Smooth muscle cell (in vitro differentiated cells): ENCODE measurements at regions not wholly inside any gene's neighbourhood (a gene's known extent, or its start where the extent isn't known, plus 50 kb on each side); places are given as distances from the start of the nearest gene placed in this dataset.

Experiments used
- DNase-seq: peaks from one replicate; lab custom pipeline; 2025; ENCODE audit not compliant: unreplicated experiment; lab: John Stamatoyannopoulos, UW
- H2AFZ ChIP-seq: fragments of 200-600 bp; sonication (generic); 2 replicates; pipeline ENCODE4 v1.6.0; 2016; ENCODE audit warnings: antibody characterized with exemption, low read depth, mild to moderate bottlenecking
- H3F3A ChIP-seq: fragments of 200-600 bp; sonication (generic); 2 replicates; pipeline ENCODE4 v1.6.0; 2017; ENCODE audit warnings: antibody characterized with exemption, low read depth
- H3K27ac ChIP-seq: fragments of 200-600 bp; sonication (generic); 2 replicates; pipeline ENCODE4 v1.5.1; 2016; ENCODE audit warnings: low read depth, mild to moderate bottlenecking
- H3K27me3 ChIP-seq: fragments of 200-600 bp; sonication (generic); 2 replicates; pipeline ENCODE4 v1.6.1; 2016; ENCODE audit warnings: low read depth, mild to moderate bottlenecking
- H3K36me3 ChIP-seq: fragments of 200-600 bp; sonication (generic); 2 replicates; pipeline ENCODE4 v1.5.1; 2016; ENCODE audit warnings: low read depth
- H3K4me1 ChIP-seq: fragments of 200-600 bp; sonication (generic); 2 replicates; pipeline ENCODE4 v1.5.1; 2016; ENCODE audit warnings: low read depth
- H3K4me2 ChIP-seq: fragments of 200-600 bp; sonication (generic); 2 replicates; pipeline ENCODE4 v1.6.0; 2016; ENCODE audit warnings: mild to moderate bottlenecking
- H3K4me3 ChIP-seq: fragments of 200-600 bp; sonication (generic); 2 replicates; pipeline ENCODE4 v1.5.1; 2016; ENCODE audit warnings: mild to moderate bottlenecking
- H3K79me2 ChIP-seq: fragments of 200-600 bp; sonication (generic); 2 replicates; pipeline ENCODE4 v1.6.0; 2016; ENCODE audit warnings: low read depth, mild to moderate bottlenecking
- H3K9ac ChIP-seq: fragments of 200-600 bp; sonication (generic); 2 replicates; pipeline ENCODE4 v1.6.0; 2016; ENCODE audit warnings: low read depth
- H3K9me3 ChIP-seq: fragments of 200-600 bp; sonication (generic); replicated peaks from 2 replicates; pipeline ENCODE4 v1.5.1; 2016; ENCODE audit warnings: low read depth
- H4K20me1 ChIP-seq: fragments of 200-600 bp; sonication (generic); 2 replicates; pipeline ENCODE4 v1.6.0; 2016; ENCODE audit warnings: low read depth
- CTCF ChIP-seq: fragments of 200-600 bp; sonication (generic); IDR thresholded peaks from 2 replicates; pipeline ENCODE4 v1.5.1; 2017; ENCODE audit warnings: borderline replicate concordance, mild to moderate bottlenecking, antibody characterized with exemption; ENCODE audit not compliant: insufficient read depth, poor library complexity, severe bottlenecking
- WGBS: methylation state at CpG from one replicate; pipeline ENCODE4 v1.1.7; 2016; ENCODE audit warnings: low lambda C conversion rate; 5-methylcytosine and 5-hydroxymethylcytosine counted together

- no peak overlapping the region for H2AFZ ChIP-seq
- no peaks in the 10 kb centered on the region for H3K4me1 ChIP-seq
- H3K9me3 ChIP-seq: no peaks in the 10 kb centered on the region
- no peaks in the 10 kb centered on the region for H3K79me2 ChIP-seq
- no peaks in the 10 kb centered on the region for H3K27me3 ChIP-seq
- no peak overlapping the region for H3K9ac ChIP-seq
- no peak for DNase-seq
- H3K4me2 ChIP-seq: no peak overlapping the region
- no peak overlapping the region for H3K4me3 ChIP-seq
- no peaks in the 10 kb centered on the region for H3K36me3 ChIP-seq
- no peaks in the 10 kb centered on the region for H4K20me1 ChIP-seq
- no peak overlapping the region for H3K27ac ChIP-seq
- TF ChIP-seq CTCF: no peak
- H3F3A ChIP-seq: no peaks in the 10 kb centered on the region
- WGBS: 32% methylated on average over 3 of the region's 3 CpGs
These were observed 108.9 kb upstream of the STARD13 start for GRCh38 chr13:33394294-33394932.

DNA sequence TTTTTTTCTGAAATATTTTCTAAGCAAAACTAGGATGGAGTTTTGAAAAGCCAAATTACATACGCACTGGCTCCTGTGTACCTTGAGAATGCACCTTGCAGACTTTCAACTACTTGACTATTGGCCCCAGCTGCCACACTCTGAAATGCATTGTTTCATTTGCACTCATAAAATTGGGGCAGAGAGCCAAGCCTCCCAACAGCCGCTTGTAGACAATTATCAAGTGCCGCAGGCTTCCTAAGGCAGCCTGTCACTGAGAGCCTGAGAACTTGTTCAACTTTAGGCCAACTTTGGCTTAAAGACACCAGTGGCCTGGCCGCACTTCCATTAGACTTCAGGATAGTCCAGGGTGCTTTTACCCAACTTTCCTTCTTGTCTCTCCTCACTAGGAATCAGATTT, 115.7 kb upstream of the STARD13 start:
- H4K20me1 ChIP-seq: no peaks in the 10 kb centered on the region
- H3K4me2 ChIP-seq: no peak overlapping the region
- DNase-seq: no peak
- TF ChIP-seq CTCF: no peak
- no peaks in the 10 kb centered on the region for H3F3A ChIP-seq
- H3K4me1 ChIP-seq: no peaks in the 10 kb centered on the region
- H3K36me3 ChIP-seq: no peaks in the 10 kb centered on the region
- no peak overlapping the region for H3K9ac ChIP-seq
- no peaks in the 10 kb centered on the region for H3K79me2 ChIP-seq
- no peaks in the 10 kb centered on the region for H3K27me3 ChIP-seq
- WGBS: 90% methylated on average over 4 of the region's 4 CpGs
- no peak overlapping the region for H3K27ac ChIP-seq
- H3K4me3 ChIP-seq: no peak overlapping the region
- H2AFZ ChIP-seq: no peak overlapping the region
- no peaks in the 10 kb centered on the region for H3K9me3 ChIP-seq

DNA sequence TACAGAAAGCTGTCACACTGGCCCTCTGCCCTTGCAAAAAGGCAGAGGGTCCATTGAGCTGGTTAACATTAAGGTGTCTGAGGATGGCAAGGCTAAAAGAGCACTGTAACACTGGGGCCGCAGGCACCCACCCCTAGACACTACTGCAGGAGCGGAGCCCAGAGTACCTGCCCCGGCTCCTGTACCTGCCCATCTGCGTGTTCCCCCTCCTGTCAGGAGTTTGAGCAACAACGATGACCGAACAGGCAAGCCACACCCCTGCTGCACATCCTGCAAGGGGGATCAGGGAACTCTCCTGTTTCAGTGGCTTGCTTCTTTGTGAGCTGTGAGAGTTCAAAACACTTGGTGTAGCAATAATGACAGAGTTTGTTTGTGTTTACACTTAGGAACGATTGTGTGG, 117.4 kb upstream of the STARD13 start:
- no peak for DNase-seq
- no peak overlapping the region for H3K27ac ChIP-seq
- H3K9me3 ChIP-seq: no peaks in the 10 kb centered on the region
- no peaks in the 10 kb centered on the region for H3K79me2 ChIP-seq
- H3K27me3 ChIP-seq: no peaks in the 10 kb centered on the region
- H3K4me2 ChIP-seq: no peak overlapping the region
- H3K4me3 ChIP-seq: no peak overlapping the region
- H3F3A ChIP-seq: no peaks in the 10 kb centered on the region
- TF ChIP-seq CTCF: no peak
- no peaks in the 10 kb centered on the region for H3K4me1 ChIP-seq
- H2AFZ ChIP-seq: no peak overlapping the region
- H3K9ac ChIP-seq: no peak overlapping the region
- H3K36me3 ChIP-seq: no peaks in the 10 kb centered on the region
- no peaks in the 10 kb centered on the region for H4K20me1 ChIP-seq
- 88% methylated on average over 7 of the region's 7 CpGs for WGBS

DNA sequence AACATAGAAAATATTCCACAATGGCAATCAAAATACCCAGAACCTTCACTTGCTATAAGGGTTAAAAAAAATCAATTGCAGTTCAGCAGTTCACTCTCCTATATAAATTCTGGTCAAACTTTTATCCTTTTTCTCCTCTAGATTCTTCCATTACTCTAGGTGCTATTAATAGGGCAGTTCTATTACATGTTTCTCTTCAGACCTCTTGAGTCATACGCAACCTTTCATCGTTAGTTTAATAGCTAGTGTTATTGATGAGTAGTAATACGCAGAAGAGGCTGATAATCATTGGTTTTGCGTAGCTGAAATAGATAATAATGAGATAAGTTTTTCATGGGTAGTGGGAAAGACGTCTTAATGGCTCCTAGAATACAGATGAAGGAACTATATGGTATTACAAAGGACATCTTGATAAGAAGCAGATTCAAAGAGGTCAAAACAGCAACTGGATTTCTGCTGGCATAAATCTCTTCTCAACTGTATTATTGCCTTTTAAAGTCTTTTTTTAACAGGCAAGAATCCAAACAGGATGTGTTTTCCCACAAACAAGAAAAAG, 118.3 kb upstream of the STARD13 start:
- Histone ChIP-seq H3K27ac (peak overlapping the region; percentile 40), H2AFZ (peak overlapping the region; percentile 17), H3K36me3 (no peaks in the 10 kb centered on the region), H3K9ac (no peak overlapping the region), H3K4me3 (no peak overlapping the region), H3K79me2 (no peaks in the 10 kb centered on the region), H3F3A (no peaks in the 10 kb centered on the region), H3K4me2 (peak overlapping the region; percentile 15), H3K27me3 (no peaks in the 10 kb centered on the region), H4K20me1 (no peaks in the 10 kb centered on the region), H3K9me3 (no peaks in the 10 kb centered on the region), H3K4me1 (no peaks in the 10 kb centered on the region)
- no peak for TF ChIP-seq CTCF
- DNase-seq: no peak
- WGBS: 56% methylated on average over 5 of the region's 5 CpGs
